BLaER1 (cell line): ENCODE measurements at regions not wholly inside any gene's neighbourhood (a gene's known extent, or its start where the extent isn't known, plus 50 kb on each side); places are given as distances from the start of the nearest gene placed in this dataset.

ENCODE experiments used
- H3K27ac ChIP-seq: shearing (Covaris generic); formaldehyde crosslinking; 2 replicates; pipeline ENCODE4 v1.8.1; 2022
- H3K27me3 ChIP-seq: shearing (Covaris generic); formaldehyde crosslinking; 2 replicates; pipeline ENCODE4 v1.8.1; 2022
- H3K36me3 ChIP-seq: shearing (Covaris generic); formaldehyde crosslinking; 2 replicates; pipeline ENCODE4 v1.8.1; 2022
- H3K4me1 ChIP-seq: shearing (Covaris generic); formaldehyde crosslinking; 2 replicates; pipeline ENCODE4 v1.8.1; 2022
- H3K4me2 ChIP-seq: shearing (Covaris generic); formaldehyde crosslinking; 2 replicates; pipeline ENCODE4 v1.8.1; 2022
- H3K4me3 ChIP-seq: shearing (Covaris generic); formaldehyde crosslinking; 2 replicates; pipeline ENCODE4 v1.8.1; 2022
- H3K9ac ChIP-seq: shearing (Covaris generic); formaldehyde crosslinking; 2 replicates; pipeline ENCODE4 v1.8.1; 2022
- H3K9me3 ChIP-seq: shearing (Covaris generic); formaldehyde crosslinking; 2 replicates; pipeline ENCODE4 v1.8.1; 2022
- H4K20me1 ChIP-seq: shearing (Covaris generic); formaldehyde crosslinking; 2 replicates; pipeline ENCODE4 v1.8.1; 2022
- Cebpa-rat ChIP-seq: shearing (Covaris generic); IDR thresholded peaks from 2 replicates; pipeline ENCODE4 v1.8.1; 2022

GRCh38 chrX:25998687-25999086 lies 139.5 kb upstream of the MAGEB18 start:
- H3K27ac ChIP-seq: no peak overlapping the region
- peaks cover 5% of the 10 kb centered on the region; the same call in 1 of the 2 replicates for H4K20me1 ChIP-seq
- no peak overlapping the region for H3K9ac ChIP-seq
- no peaks in the 10 kb centered on the region for H3K4me1 ChIP-seq
- no peak for TF ChIP-seq Cebpa-rat
- peaks cover 80% of the 10 kb centered on the region for H3K27me3 ChIP-seq
- no peak overlapping the region for H3K4me2 ChIP-seq
- H3K4me3 ChIP-seq: no peak overlapping the region
- no peaks in the 10 kb centered on the region for H3K9me3 ChIP-seq
- H3K36me3 ChIP-seq: no peaks in the 10 kb centered on the region

GRCh38 chrX:26007462-26007861 lies 130.7 kb upstream of the MAGEB18 start:
- H3K9me3 ChIP-seq: no peaks in the 10 kb centered on the region
- H3K27ac ChIP-seq: no peak overlapping the region
- peaks cover 95% of the 10 kb centered on the region for H3K27me3 ChIP-seq
- no peaks in the 10 kb centered on the region for H3K36me3 ChIP-seq
- no peak overlapping the region for H3K9ac ChIP-seq
- H3K4me3 ChIP-seq: no peak overlapping the region
- H4K20me1 ChIP-seq: no peaks in the 10 kb centered on the region
- TF ChIP-seq Cebpa-rat: no peak
- H3K4me1 ChIP-seq: no peaks in the 10 kb centered on the region
- H3K4me2 ChIP-seq: no peak overlapping the region

GRCh38 chrX:26008042-26008441 lies 130.1 kb upstream of the MAGEB18 start:
- no peak for TF ChIP-seq Cebpa-rat
- no peaks in the 10 kb centered on the region for H4K20me1 ChIP-seq
- no peak overlapping the region for H3K4me2 ChIP-seq

GRCh38 chrX:26008691-26009090 lies 129.5 kb upstream of the MAGEB18 start:
- Histone ChIP-seq H3K4me3 (no peak overlapping the region), H3K4me1 (no peaks in the 10 kb centered on the region), H3K9me3 (no peaks in the 10 kb centered on the region), H3K36me3 (no peaks in the 10 kb centered on the region), H3K27ac (no peak overlapping the region), H4K20me1 (no peaks in the 10 kb centered on the region), H3K9ac (no peak overlapping the region), H3K4me2 (no peak overlapping the region), H3K27me3 (peaks cover 92% of the 10 kb centered on the region)
- TF ChIP-seq Cebpa-rat: no peak

More at GRCh38 chrX:26008042-26008441, 130.1 kb upstream of the MAGEB18 start:
- H3K27ac ChIP-seq: no peak overlapping the region
- no peaks in the 10 kb centered on the region for H3K4me1 ChIP-seq
- peaks cover 95% of the 10 kb centered on the region for H3K27me3 ChIP-seq
- H3K4me3 ChIP-seq: no peak overlapping the region
- H3K9me3 ChIP-seq: no peaks in the 10 kb centered on the region
- H3K36me3 ChIP-seq: no peaks in the 10 kb centered on the region
- no peak overlapping the region for H3K9ac ChIP-seq

- no peaks in the 10 kb centered on the region for H3K36me3 ChIP-seq
- H3K4me1 ChIP-seq: no peaks in the 10 kb centered on the region
- no peak overlapping the region for H3K4me2 ChIP-seq
- H3K9me3 ChIP-seq: no peaks in the 10 kb centered on the region
- no peak overlapping the region for H3K9ac ChIP-seq
- no peaks in the 10 kb centered on the region for H4K20me1 ChIP-seq
- H3K4me3 ChIP-seq: no peak overlapping the region
- no peak overlapping the region for H3K27ac ChIP-seq
- TF ChIP-seq Cebpa-rat: no peak
- H3K27me3 ChIP-seq: peaks cover 73% of the 10 kb centered on the region
These were observed 118.8 kb upstream of the MAGEB18 start for GRCh38 chrX:26019386-26019785.

- Histone ChIP-seq H3K9me3 (no peaks in the 10 kb centered on the region), H4K20me1 (no peaks in the 10 kb centered on the region), H3K36me3 (no peaks in the 10 kb centered on the region), H3K27ac (no peak overlapping the region), H3K4me2 (no peak overlapping the region), H3K27me3 (peaks cover 79% of the 10 kb centered on the region), H3K9ac (no peak overlapping the region), H3K4me1 (no peaks in the 10 kb centered on the region), H3K4me3 (no peak overlapping the region)
- no peak for TF ChIP-seq Cebpa-rat
These were observed 112.0 kb upstream of the MAGEB18 start for GRCh38 chrX:26026179-26026578.

- Histone ChIP-seq H3K9ac (no peak overlapping the region), H3K4me2 (no peak overlapping the region), H3K4me3 (no peak overlapping the region), H3K27me3 (peaks cover 69% of the 10 kb centered on the region), H3K4me1 (no peaks in the 10 kb centered on the region), H3K9me3 (no peaks in the 10 kb centered on the region), H3K36me3 (no peaks in the 10 kb centered on the region), H3K27ac (no peak overlapping the region), H4K20me1 (no peaks in the 10 kb centered on the region)
- no peak for TF ChIP-seq Cebpa-rat
These were observed 105.8 kb upstream of the MAGEB18 start for GRCh38 chrX:26032111-26032912.

- no peak overlapping the region for H3K4me3 ChIP-seq
- H3K27me3 ChIP-seq: peaks cover 54% of the 10 kb centered on the region
- TF ChIP-seq Cebpa-rat: no peak
- no peaks in the 10 kb centered on the region for H3K9me3 ChIP-seq
- H3K9ac ChIP-seq: no peak overlapping the region
- no peak overlapping the region for H3K27ac ChIP-seq
- no peaks in the 10 kb centered on the region for H3K36me3 ChIP-seq
- H4K20me1 ChIP-seq: no peaks in the 10 kb centered on the region
- no peak overlapping the region for H3K4me2 ChIP-seq
- H3K4me1 ChIP-seq: no peaks in the 10 kb centered on the region
These were observed 100.8 kb upstream of the MAGEB18 start for GRCh38 chrX:26037367-26037766.

GRCh38 chrX:26050099-26050498 lies 88.0 kb upstream of the MAGEB18 start:
- Histone ChIP-seq H3K4me3 (no peak overlapping the region), H3K9ac (no peak overlapping the region), H3K4me2 (no peak overlapping the region), H3K36me3 (no peaks in the 10 kb centered on the region), H3K4me1 (no peaks in the 10 kb centered on the region), H3K27ac (no peak overlapping the region), H3K27me3 (peaks cover 51% of the 10 kb centered on the region), H3K9me3 (0 out of 2 replicates have a peak, but pooled peaks cover 6% of the 10 kb centered on the region), H4K20me1 (no peaks in the 10 kb centered on the region; the same call in 1 of the 2 replicates)
- no peak for TF ChIP-seq Cebpa-rat

GRCh38 chrX:26070882-26071281 lies 67.3 kb upstream of the MAGEB18 start:
- Histone ChIP-seq H3K9me3 (no peaks in the 10 kb centered on the region), H3K36me3 (no peaks in the 10 kb centered on the region), H3K4me1 (no peaks in the 10 kb centered on the region), H4K20me1 (no peaks in the 10 kb centered on the region), H3K27ac (no peak overlapping the region), H3K4me2 (no peak overlapping the region), H3K27me3 (peaks cover 69% of the 10 kb centered on the region), H3K4me3 (no peak overlapping the region), H3K9ac (no peak overlapping the region)
- no peak for TF ChIP-seq Cebpa-rat

GRCh38 chrX:26071618-26072017 lies 66.5 kb upstream of the MAGEB18 start:
- H3K4me2 ChIP-seq: no peak overlapping the region
- H3K9ac ChIP-seq: no peak overlapping the region
- no peaks in the 10 kb centered on the region for H3K9me3 ChIP-seq
- H4K20me1 ChIP-seq: no peaks in the 10 kb centered on the region
- no peak for TF ChIP-seq Cebpa-rat
- no peak overlapping the region for H3K4me3 ChIP-seq
- peaks cover 71% of the 10 kb centered on the region for H3K27me3 ChIP-seq
- H3K36me3 ChIP-seq: no peaks in the 10 kb centered on the region
- H3K4me1 ChIP-seq: no peaks in the 10 kb centered on the region
- no peak overlapping the region for H3K27ac ChIP-seq
